Frontal cortex (tissue), 3 donors: ENCODE measurements at regions not wholly inside any gene's neighbourhood (a gene's known extent, or its start where the extent isn't known, plus 50 kb on each side); places are given as distances from the start of the nearest gene placed in this dataset.

ENCODE experiments used
- DNase-seq, 2 donors: peaks; one replicate each; pipeline ENCODE4 v3.0.0; 2012; ENCODE audit warnings: low spot score in 2 of 2
- FAIRE-seq: peaks from 2 replicates; lab custom pipeline; 2012; peaks lifted over from hg19 to GRCh38; lab: Jason Lieb, UNC
- donor health status: control.
- donor health status: control.
- donor health status: control.

- FAIRE-seq (no peak), DNase-seq (no peak)
Measured at GRCh38 chr1:188251036-188251435, 1422.3 kb downstream of the PLA2G4A start.

- DNase-seq, result no peak
- FAIRE-seq, result no peak
Measured at GRCh38 chr1:188261849-188262248, 1433.1 kb downstream of the PLA2G4A start.

GRCh38 chr1:188269956-188270355, 1441.2 kb downstream of the PLA2G4A start:
- DNase-seq (no peak), FAIRE-seq (no peak)

- no peak for FAIRE-seq
- DNase-seq, result no peak
Measured at GRCh38 chr1:188270497-188270896, 1441.7 kb downstream of the PLA2G4A start.

- FAIRE-seq (no peak), DNase-seq (no peak)
Measured at GRCh38 chr1:188277771-188278170, 1449.0 kb downstream of the PLA2G4A start.

GRCh38 chr1:188281921-188282320, 1453.2 kb downstream of the PLA2G4A start:
- DNase-seq (no peak), FAIRE-seq (no peak)

GRCh38 chr1:188295157-188295556, 1466.4 kb downstream of the PLA2G4A start:
- FAIRE-seq, result no peak
- DNase-seq, result no peak

DNA sequence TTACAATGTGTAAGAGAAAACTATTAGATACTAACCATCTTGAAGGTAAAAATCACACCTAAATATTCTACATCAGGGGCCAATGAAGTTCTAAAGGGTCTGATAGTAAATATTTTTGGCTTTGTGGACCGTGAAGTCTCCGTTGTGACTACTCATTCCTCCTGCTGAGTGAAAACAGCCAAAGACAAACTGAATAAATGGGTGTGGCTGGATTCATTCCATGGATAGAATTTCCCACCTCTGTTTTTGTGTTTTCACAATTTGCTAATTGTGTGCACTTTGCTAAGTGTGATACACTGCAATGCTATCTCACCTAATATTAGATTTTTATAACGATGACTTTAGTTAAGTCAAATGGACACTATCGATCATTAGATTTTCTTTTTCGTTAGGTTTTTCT, 1474.0 kb downstream of the PLA2G4A start:
- DNase-seq, result no peak
- no peak for FAIRE-seq

- DNase-seq (no peak), FAIRE-seq (no peak)
Measured at GRCh38 chr1:188314557-188315137, 1485.9 kb downstream of the PLA2G4A start.

DNA sequence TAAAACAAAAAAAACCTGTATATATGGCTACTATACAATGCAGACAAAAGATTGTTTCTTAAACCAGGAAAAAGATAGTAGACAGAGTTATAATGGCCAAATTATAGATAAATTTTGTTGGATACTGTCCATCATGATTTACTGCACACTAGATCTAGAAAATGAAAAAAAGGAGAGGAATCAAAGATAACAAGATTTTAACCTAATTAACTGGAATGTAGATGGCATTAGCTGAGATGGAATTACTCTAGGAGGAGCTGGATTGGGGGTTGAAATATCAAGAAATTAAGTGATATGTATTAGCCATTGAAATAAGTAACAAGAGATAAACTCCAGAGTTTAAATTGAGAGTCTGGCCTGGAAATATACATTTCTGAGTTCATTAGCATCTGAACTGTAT, 1489.1 kb downstream of the PLA2G4A start:
- DNase-seq (no peak), FAIRE-seq (no peak)

GRCh38 chr1:188325211-188325610, 1496.5 kb downstream of the PLA2G4A start:
- FAIRE-seq (no peak), DNase-seq (no peak)

DNA sequence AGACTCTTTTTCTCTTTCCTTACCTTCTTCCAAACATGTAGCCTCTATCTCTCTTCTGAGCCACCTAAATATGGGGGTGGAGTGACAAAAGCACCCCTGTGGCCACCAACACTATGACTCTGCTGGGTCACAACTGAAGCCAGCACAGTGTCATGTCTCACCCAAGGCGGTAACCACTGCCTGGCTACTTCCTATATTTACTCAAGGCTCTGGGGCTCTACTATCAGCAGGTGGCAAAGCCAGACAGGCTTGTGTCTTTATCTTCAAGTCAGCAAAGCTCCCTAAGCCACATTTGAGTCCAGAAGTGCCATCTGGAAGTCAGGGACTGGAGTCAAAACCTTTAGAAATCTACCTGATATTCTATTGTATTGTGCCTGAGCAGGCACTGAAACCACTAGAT, 1515.2 kb downstream of the PLA2G4A start:
- FAIRE-seq (no peak), DNase-seq (no peak)

DNA sequence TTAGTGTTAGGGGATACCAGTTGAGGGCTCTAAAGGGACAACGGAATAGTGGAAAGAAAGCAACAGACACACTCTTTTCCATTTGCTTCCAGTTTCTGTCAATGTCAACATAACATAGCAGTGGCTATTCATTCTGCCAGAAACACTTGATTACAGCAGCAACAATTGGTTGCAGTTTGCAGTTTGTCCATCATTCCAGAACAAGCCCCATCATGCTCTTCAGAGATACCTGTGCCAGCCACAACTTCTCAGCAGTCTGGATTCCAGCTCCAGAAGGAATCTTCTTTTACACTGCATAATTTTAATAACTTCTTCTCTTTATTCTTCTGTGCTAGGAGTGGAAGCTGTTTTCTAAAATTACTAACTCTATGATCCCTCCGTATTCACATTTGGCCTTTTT, 1521.4 kb downstream of the PLA2G4A start:
- FAIRE-seq (no peak), DNase-seq (no peak)

- DNase-seq (no peak), FAIRE-seq (no peak)
Measured at GRCh38 chr1:188355082-188355481, 1526.3 kb downstream of the PLA2G4A start.

DNA sequence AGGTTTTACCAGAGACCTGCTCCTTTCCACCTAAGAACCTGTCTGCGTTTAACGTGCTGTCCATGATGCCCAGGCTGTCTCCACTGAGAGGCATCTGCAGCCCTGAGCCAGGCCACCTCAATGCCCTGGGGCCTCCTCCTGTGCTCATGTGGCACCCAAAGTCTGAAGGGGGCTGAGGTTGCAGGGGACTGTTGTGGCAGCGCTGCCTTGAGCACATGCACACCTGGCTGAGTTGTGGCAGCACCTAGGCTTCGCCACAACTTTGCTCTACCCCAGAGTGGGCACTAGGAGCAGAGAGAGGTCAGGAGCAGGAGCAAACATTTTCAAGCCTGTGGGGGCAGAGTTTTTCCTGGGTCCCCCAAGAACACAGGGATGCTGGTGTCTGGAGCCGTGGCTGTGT, 1527.1 kb downstream of the PLA2G4A start:
- FAIRE-seq, result no peak

DNA sequence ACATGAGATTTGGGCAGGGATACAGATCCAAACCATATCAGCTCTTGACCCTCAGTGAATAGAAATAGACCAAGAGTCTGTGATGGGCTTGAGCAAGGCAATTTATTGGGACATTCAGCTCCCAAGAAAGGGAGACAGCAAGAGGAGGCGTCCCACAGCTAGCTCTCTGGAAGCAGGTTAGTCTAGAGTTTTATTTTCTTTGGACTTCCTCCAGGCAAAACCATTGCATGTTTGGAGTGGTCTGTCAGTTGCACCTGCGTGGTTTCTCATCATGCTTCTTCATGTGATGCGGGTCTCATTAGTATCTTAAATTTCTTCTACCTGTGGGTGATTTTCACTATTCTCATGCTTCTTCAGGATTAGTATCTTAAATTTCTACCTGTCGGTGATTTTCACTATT, 1530.6 kb downstream of the PLA2G4A start:
- no peak for FAIRE-seq
- no peak for DNase-seq

More for the DNA sequence above, 1527.1 kb downstream of the PLA2G4A start:
- DNase-seq, result no peak

DNA sequence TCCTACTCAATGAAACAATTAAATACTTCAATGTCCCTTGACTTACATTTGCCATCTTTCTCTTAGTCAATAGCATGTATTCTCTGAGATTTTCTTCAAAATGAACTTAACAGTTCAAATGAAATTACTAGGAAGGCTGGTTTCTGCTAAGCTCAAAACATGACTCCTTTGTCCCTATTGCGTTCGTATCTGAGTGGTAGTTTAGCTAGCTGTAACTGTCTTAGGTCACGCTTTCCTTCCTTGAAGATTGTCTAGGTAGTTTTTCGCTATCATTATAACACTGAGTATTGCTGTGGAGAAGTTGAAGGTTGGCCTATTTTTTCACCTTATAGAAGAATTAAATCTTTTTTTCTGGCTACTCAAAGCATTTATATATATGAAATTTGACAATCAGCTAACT, 1535.2 kb downstream of the PLA2G4A start:
- DNase-seq (no peak), FAIRE-seq (no peak)

- no peak for DNase-seq
- no peak for FAIRE-seq
Measured at GRCh38 chr1:188364927-188365449, 1536.2 kb downstream of the PLA2G4A start.

DNA sequence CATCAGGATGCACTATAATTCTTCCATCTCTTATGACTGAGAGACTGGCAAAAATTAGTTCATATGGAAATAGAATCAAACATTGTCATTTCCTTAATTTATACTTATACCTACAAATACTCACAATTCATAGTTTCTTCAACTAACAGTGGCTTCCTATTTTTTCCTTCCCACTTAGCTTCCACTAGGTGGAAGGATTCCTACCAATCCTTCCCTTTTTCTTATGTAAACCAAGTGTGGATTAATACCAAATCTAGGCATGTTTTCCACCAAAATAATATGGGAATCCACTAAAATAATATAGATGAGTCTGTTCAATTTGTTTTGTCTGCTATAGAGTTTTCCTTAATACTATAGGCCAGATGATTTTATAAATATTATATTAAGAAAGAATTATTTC, 1537.1 kb downstream of the PLA2G4A start:
- DNase-seq, result no peak
- no peak for FAIRE-seq

DNA sequence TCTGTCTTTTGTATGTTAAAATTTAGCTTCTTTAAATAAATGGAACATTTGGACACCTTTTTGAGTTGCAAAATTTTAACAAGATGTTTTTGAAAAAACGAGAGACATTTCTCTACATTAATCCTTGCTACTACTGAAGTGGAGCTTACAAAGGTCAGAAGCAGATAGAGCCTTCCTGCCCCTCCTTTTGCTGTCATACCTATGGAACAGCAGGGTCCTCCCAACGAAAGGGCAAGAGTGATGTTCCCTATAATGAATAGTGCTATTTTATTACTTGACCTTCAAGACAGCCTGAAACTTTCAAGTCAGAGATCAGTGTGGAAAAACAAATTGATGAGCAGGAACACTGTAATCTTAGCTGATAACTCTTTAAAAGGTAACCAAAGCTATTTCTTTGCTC, 1538.9 kb downstream of the PLA2G4A start:
- DNase-seq (no peak), FAIRE-seq (no peak)

DNA sequence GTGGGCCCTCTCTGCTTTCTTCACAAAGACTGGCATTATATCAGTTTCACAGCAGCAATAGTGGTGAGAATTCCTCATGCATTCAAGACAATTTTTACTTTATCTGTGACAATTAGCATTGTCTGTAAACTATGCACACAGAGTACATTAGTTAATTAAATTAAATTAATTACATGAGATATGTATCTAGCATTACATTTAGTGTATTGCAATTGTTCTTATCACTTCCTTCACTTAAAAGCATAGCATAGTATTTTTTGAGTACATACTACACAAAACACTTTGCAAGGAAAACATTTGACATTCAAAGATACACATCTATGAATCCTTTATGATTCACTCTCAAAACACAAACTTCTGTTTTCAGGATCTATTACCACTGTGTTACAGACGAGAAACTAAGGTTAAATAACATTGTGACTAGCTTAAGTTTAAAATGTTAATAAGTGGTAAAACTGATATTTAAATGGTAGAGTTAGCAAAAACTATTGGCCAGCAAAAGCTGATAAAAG, 1542.6 kb downstream of the PLA2G4A start:
- DNase-seq, result no peak
- no peak for FAIRE-seq

- FAIRE-seq (no peak), DNase-seq (no peak)
Measured at GRCh38 chr1:188372821-188373220, 1544.1 kb downstream of the PLA2G4A start.
